Thoracic aorta (tissue), 2 donors: ENCODE measurements at regions not wholly inside any gene's neighbourhood (a gene's known extent, or its start where the extent isn't known, plus 50 kb on each side); places are given as distances from the start of the nearest gene placed in this dataset.

Experiments used
- ATAC-seq: fragments of 150-250 bp; one replicate; pipeline ENCODE4 v1.8.0; 2017; ENCODE audit warnings: low read depth; ENCODE audit not compliant: insufficient number of reproducible peaks, low FRiP score
- DNase-seq: peaks from one replicate; pipeline ENCODE4 v3.0.0-alpha.2; 2020; ENCODE audit warnings: low spot score
- H3K27ac ChIP-seq, 2 donors: fragments of 200-600 bp; sonication (generic); 1 replicate in 1 of 2; 2 replicates in 1 of 2; pipeline ENCODE4 v1.5.1; 2016; ENCODE audit warnings: mild to moderate bottlenecking in 2 of 2, moderate library complexity in 2 of 2
- H3K27me3 ChIP-seq: fragments of 200-600 bp; sonication (generic); replicated peaks from 2 replicates; pipeline ENCODE4 v1.6.0; 2016; ENCODE audit warnings: mild to moderate bottlenecking; ENCODE audit not compliant: insufficient read depth
- H3K36me3 ChIP-seq: fragments of 200-600 bp; sonication (generic); one replicate; pipeline ENCODE4 v1.5.1; 2016
- H3K4me1 ChIP-seq, 2 donors: fragments of 200-600 bp; sonication (generic); 1 replicate in 1 of 2; 2 replicates in 1 of 2; pipeline versions ENCODE4 v1.5.1 to v1.6.0; 2016; ENCODE audit warnings: low read depth in 2 of 2, mild to moderate bottlenecking in 1 of 2; ENCODE audit not compliant: control insufficient read depth in 1 of 2
- H3K4me3 ChIP-seq: fragments of 200-600 bp; sonication (generic); 2 replicates; pipeline ENCODE4 v1.5.1; 2016; ENCODE audit warnings: mild to moderate bottlenecking
- H3K9me3 ChIP-seq: fragments of 200-600 bp; sonication (generic); 2 replicates; pipeline ENCODE4 v1.5.1; 2016
- TF ChIP-seq, protein P1 (sequence below): fragments of 200-600 bp; sonication (generic); IDR thresholded peaks from one replicate; pipeline ENCODE4 v1.5.1; 2019; ENCODE audit warnings: antibody characterized with exemption

DNA sequence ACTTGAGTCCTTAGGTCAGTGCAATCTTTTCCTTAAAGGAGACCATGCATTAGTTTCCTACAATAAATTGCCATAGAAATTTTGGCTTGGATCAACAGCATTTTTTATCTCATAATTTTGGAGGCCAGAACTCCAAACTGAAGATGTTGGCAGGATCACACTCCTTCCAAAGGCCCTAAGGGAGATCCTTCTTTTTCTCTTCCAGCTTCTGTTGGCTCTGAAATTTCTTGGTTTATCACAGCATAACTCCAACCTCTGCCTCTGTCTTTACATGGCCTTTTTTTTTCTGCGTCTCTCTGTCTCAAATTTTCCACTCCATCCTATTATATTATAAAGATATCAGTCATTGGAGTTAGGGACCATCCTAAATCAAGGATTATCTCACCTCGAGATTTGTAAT lies 282.2 kb downstream of the STIM2 start:
- ATAC-seq (no peak), DNase-seq (no peak)
- no peaks in the 10 kb centered on the region for H3K27me3 ChIP-seq
- H3K27ac ChIP-seq: no peak overlapping the region
- no peaks in the 10 kb centered on the region for H3K9me3 ChIP-seq
- no peak overlapping the region for H3K4me3 ChIP-seq
- TF ChIP-seq, protein P1, sequence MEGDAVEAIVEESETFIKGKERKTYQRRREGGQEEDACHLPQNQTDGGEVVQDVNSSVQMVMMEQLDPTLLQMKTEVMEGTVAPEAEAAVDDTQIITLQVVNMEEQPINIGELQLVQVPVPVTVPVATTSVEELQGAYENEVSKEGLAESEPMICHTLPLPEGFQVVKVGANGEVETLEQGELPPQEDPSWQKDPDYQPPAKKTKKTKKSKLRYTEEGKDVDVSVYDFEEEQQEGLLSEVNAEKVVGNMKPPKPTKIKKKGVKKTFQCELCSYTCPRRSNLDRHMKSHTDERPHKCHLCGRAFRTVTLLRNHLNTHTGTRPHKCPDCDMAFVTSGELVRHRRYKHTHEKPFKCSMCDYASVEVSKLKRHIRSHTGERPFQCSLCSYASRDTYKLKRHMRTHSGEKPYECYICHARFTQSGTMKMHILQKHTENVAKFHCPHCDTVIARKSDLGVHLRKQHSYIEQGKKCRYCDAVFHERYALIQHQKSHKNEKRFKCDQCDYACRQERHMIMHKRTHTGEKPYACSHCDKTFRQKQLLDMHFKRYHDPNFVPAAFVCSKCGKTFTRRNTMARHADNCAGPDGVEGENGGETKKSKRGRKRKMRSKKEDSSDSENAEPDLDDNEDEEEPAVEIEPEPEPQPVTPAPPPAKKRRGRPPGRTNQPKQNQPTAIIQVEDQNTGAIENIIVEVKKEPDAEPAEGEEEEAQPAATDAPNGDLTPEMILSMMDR: no peak
- H3K4me1 ChIP-seq: no peaks in the 10 kb centered on the region
- H3K36me3 ChIP-seq: no peaks in the 10 kb centered on the region

DNA sequence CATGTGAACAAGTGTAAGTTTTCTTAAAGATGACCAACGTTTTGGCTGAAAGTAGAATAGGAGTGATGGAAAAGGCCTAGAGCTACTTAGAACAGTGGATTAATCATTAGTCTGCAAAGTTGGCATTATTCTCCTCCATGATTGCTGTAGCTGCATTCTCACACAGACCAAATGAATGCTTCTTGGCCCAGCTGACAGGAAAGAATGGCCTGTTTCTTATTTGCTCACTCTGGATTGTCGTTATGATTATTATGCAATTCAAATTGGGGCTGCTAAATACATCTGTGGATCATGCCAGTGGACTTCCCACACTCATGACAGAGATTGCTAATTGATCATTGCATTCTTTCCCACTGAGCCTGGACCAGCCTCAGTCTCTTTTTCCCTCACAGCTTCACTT lies 285.0 kb downstream of the STIM2 start:
- Histone ChIP-seq H3K27ac (no peak overlapping the region), H3K4me1 (no peaks in the 10 kb centered on the region), H3K27me3 (no peaks in the 10 kb centered on the region), H3K4me3 (no peak overlapping the region), H3K36me3 (no peaks in the 10 kb centered on the region), H3K9me3 (no peaks in the 10 kb centered on the region)
- DNase-seq (no peak), ATAC-seq (peak; percentile 27)
- TF ChIP-seq, protein P1: no peak

DNA sequence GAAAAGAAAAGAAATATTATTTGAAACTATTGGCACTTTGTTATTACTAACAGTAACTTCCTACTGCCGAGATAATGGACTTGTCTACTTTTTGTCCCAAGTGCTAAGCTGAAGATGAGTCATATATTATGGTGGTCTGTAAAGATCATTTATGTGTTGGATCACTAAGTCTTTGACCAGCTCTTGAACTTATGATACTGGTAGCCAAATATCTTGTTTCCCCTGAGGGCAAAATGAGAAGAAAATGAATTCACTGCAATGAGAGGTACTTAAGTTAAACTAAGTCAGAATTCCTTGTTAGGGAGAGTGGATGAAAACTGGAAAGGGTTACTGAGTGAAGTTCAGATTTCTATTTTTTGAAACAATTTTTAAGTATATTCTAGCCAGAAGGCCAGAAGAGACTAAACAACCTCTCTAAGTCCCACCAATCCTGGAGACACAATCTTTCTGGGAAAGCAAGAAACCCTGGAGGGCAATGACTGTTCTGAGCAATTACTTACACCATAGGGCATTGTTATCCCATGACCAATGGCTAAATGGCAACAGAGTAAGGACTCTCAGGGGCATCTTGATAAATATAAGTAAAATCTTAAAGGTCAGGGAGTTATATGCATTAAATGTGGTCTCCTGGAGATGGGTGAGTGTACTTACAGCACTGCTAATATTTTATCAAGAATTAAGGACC lies 287.7 kb downstream of the STIM2 start:
- ATAC-seq: no peak
- Histone ChIP-seq H3K4me1 (no peaks in the 10 kb centered on the region), H3K9me3 (no peaks in the 10 kb centered on the region), H3K4me3 (no peak overlapping the region), H3K27ac (no peak overlapping the region), H3K27me3 (no peaks in the 10 kb centered on the region), H3K36me3 (no peaks in the 10 kb centered on the region)
- DNase-seq: no peak
- TF ChIP-seq, protein P1: no peak

DNA sequence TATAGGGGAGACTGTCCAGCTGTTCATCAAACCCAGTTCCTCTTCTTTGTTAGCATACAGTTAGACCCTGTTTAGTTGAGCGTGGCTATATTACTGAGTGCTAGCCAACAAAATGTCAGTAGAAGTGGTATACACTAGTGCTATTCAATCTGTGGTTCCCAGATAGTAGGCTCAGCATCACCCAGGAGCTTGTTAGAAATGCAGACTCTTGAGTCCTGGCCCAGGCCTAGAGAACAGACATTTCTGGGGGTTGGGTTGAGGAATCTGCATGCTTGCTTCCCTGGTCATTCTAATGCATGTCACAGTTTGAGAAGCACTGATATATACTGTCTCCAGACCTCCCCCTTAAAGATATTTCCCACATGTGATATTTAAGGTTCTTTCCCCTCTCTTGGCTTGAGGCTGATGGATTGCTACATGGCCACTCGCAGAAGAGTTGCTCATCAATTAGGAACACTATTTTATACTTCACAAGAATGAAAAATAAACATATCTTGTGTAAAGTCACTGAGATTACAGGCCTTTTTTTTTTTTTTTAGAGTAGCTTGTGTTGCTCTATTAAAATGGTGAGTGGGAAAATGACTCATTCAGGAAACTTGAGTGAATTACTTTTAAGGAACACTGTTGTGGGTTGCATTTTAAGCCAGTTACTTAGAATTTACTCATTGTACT lies 289.0 kb downstream of the STIM2 start:
- ATAC-seq: no peak

DNA sequence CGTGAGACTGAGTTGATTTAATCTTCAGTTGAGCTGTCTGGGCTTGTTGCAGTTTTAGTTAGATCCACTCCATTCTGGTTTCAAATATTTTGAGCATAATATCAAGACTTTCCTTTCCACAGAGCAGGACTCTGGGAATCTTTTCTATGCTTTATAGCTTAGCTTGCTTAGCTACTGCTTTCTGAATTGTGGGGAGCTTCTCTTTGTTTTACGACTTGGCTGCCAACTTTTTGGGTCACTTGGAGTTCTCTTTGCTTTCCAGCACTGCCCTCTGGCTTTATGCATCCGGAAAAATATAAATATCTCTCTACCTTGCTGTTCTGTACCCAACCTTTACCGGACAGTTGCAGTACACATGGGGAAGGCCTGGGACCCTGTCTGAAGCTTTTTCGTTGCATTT lies 292.1 kb downstream of the STIM2 start:
- no peaks in the 10 kb centered on the region for H3K27me3 ChIP-seq
- no peak overlapping the region for H3K4me3 ChIP-seq
- H3K27ac ChIP-seq: no peak overlapping the region
- ATAC-seq: no peak
- H3K36me3 ChIP-seq: no peaks in the 10 kb centered on the region
- H3K4me1 ChIP-seq: no peaks in the 10 kb centered on the region
- DNase-seq: no peak
- no peaks in the 10 kb centered on the region for H3K9me3 ChIP-seq
- TF ChIP-seq, protein P1: no peak

More for the DNA sequence above, 289.0 kb downstream of the STIM2 start:
- H3K9me3 ChIP-seq: no peaks in the 10 kb centered on the region
- no peaks in the 10 kb centered on the region for H3K4me1 ChIP-seq
- no peak overlapping the region for H3K27ac ChIP-seq
- DNase-seq: no peak
- TF ChIP-seq, protein P1: no peak
- no peaks in the 10 kb centered on the region for H3K27me3 ChIP-seq
- H3K36me3 ChIP-seq: no peaks in the 10 kb centered on the region
- H3K4me3 ChIP-seq: no peak overlapping the region
